ENCODE measurements at regions not wholly inside any gene's neighbourhood (a gene's known extent, or its start where the extent isn't known, plus 50 kb on each side); places are given as distances from the start of the nearest gene placed in this dataset.

- no peak for TF ChIP-seq CTCF (IDR thresholded peaks at IDR 0.05; ENCODE audit: low read length, missing control alignments)
These were observed 105.4 kb downstream of the MTNR1A start for GRCh38 chr4:186449954-186450353.

GRCh38 chr4:186445040-186445439, 110.3 kb downstream of the MTNR1A start:
- TF ChIP-seq CTCF (IDR thresholded peaks at IDR 0.05; ENCODE audit: low read length, missing control alignments): no peak
- no peak for DNase-seq (ENCODE audit: low read depth)
- H3K4me3 ChIP-seq (replicated peaks; ENCODE audit: low read depth, low read length): no peak overlapping the region

More at GRCh38 chr4:186449954-186450353, 105.4 kb downstream of the MTNR1A start:
- no peak overlapping the region for H3K4me3 ChIP-seq (replicated peaks; ENCODE audit: low read depth, low read length)
- DNase-seq (ENCODE audit: low read depth): no peak

GRCh38 chr4:186441502-186441901, 113.9 kb downstream of the MTNR1A start:
- no peak overlapping the region for H3K4me3 ChIP-seq (replicated peaks; ENCODE audit: low read depth, low read length)
- no peak for TF ChIP-seq CTCF (IDR thresholded peaks at IDR 0.05; ENCODE audit: low read length, missing control alignments)
- DNase-seq (ENCODE audit: low read depth): no peak

GRCh38 chr4:186428481-186428880, 126.9 kb downstream of the MTNR1A start:
- no peak overlapping the region for H3K4me3 ChIP-seq (replicated peaks; ENCODE audit: low read depth, low read length)
- no peak for TF ChIP-seq CTCF (IDR thresholded peaks at IDR 0.05; ENCODE audit: low read length, missing control alignments)
- no peak for DNase-seq (ENCODE audit: low read depth)

- TF ChIP-seq CTCF (IDR thresholded peaks at IDR 0.05; ENCODE audit: low read length, missing control alignments): no peak
- DNase-seq (ENCODE audit: low read depth): no peak
- no peak overlapping the region for H3K4me3 ChIP-seq (replicated peaks; ENCODE audit: low read depth, low read length)
These were observed 130.6 kb downstream of the MTNR1A start for GRCh38 chr4:186424745-186425144.

GRCh38 chr4:186422296-186422695, 133.1 kb downstream of the MTNR1A start:
- no peak overlapping the region for H3K4me3 ChIP-seq (replicated peaks; ENCODE audit: low read depth, low read length)
- no peak for TF ChIP-seq CTCF (IDR thresholded peaks at IDR 0.05; ENCODE audit: low read length, missing control alignments)
- DNase-seq (ENCODE audit: low read depth): no peak

- H3K4me3 ChIP-seq (replicated peaks; ENCODE audit: low read depth, low read length): no peak overlapping the region
- no peak for DNase-seq (ENCODE audit: low read depth)
These were observed 138.8 kb downstream of the MTNR1A start for GRCh38 chr4:186416451-186417060.

More at GRCh38 chr4:186416451-186417060, 138.8 kb downstream of the MTNR1A start:
- TF ChIP-seq CTCF (IDR thresholded peaks at IDR 0.05; ENCODE audit: low read length, missing control alignments): no peak

Data from fibroblast of pulmonary artery (primary cell).